Activated CD4-positive, alpha-beta T cell treated with anti-CD3 and anti-CD28 coated beads for 36 hours (primary cell): ENCODE measurements at regions not wholly inside any gene's neighbourhood (a gene's known extent, or its start where the extent isn't known, plus 50 kb on each side); places are given as distances from the start of the nearest gene placed in this dataset.

Source experiments
- ATAC-seq: fragments of 200-7000 bp; cut with Tn5 transposase; one replicate; pipeline ENCODE4 v1.10.0; 2021; ENCODE audit warnings: mild to moderate bottlenecking, moderate library complexity
- CTCF ChIA-PET: fragments of 350-600 bp; sonication (Branson Sonifier 250); formaldehyde crosslinking; loops from one replicate; lab custom pipeline; 2021; ENCODE audit warnings: antibody characterized with exemption; lab: Charles Lee
- POLR2A ChIA-PET: fragments of 350-600 bp; sonication (Branson Sonifier 250); formaldehyde crosslinking; loops from one replicate; lab custom pipeline; 2021; ENCODE audit warnings: antibody characterized with exemption, inconsistent platforms; lab: Charles Lee
- DNase-seq: peaks from one replicate; pipeline ENCODE4 v3.0.0-alpha.2; 2020
- H3K27ac Mint-ChIP-seq: one replicate; pipeline ENCODE4 v1.8.0; 2021; ENCODE audit warnings: mixed read lengths
- H3K27me3 Mint-ChIP-seq: one replicate; pipeline ENCODE4 v1.8.0; 2021; ENCODE audit warnings: mixed read lengths
- H3K36me3 Mint-ChIP-seq: one replicate; pipeline ENCODE4 v1.8.0; 2021; ENCODE audit warnings: low read depth, mixed read lengths
- H3K4me1 Mint-ChIP-seq: one replicate; pipeline ENCODE4 v1.8.0; 2021; ENCODE audit warnings: mixed read lengths
- H3K4me3 Mint-ChIP-seq: one replicate; pipeline ENCODE4 v1.8.0; 2021; ENCODE audit warnings: mild to moderate bottlenecking, moderate library complexity, mixed read lengths
- H3K9me3 Mint-ChIP-seq: one replicate; pipeline ENCODE4 v1.8.0; 2021; ENCODE audit warnings: low read depth, mixed read lengths
- intact Hi-C, 2 experiments: fragments of 100-400 bp; cut with DNase I in 1 of 2; cut with micrococcal nuclease in 1 of 2; formaldehyde crosslinking; loops; one replicate each; pipeline versions ENCODE4 v1.14.2 to v1.15.1; 2022 to 2024; cut with DNase I, micrococcal nuclease

DNA sequence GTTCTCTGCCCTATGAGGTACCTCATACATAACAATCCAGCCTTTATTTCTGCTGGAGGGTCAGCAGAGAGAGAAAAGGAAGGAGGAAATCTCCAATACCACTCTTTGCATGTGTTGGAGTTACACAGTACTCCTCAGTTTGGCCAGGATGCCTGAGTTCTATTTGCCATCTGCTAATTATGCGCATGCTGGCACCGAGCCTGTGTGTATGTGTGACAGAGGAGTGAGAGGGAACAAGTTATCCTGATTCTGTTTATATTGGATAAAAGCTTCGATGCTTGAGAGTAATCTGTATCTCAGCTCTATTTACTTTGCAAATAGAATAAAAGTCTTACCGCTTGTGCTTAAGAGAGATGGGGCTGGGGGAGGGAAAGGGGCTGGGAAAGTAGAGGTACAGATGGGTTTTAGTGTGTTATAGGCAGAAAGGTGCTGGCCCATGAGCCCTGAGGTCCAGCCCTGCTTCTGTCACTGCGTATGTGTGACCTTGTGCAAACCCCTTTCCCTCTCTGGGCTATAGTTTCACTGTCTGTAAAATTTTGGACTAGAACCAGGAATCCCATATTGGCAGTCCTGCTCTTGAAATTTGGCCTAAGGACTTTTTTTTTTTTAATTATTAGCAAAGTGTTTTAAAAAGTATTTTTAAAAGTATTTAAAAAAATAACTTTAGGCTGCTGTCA is 54.5 kb upstream of the PLXNA2 start:
- POLR2A ChIA-PET: no interaction called here
- no peak for ATAC-seq
- Mint-ChIP-seq H3K9me3 (no peaks in the 10 kb centered on the region), H3K27me3 (peaks cover 14% of the 10 kb centered on the region), H3K36me3 (no peaks in the 10 kb centered on the region), H3K27ac (no peak overlapping the region), H3K4me3 (no peak overlapping the region), H3K4me1 (no peaks in the 10 kb centered on the region)
- intact Hi-C loops: no loop called here
- no peak for DNase-seq
- CTCF ChIA-PET: no interaction called here

DNA sequence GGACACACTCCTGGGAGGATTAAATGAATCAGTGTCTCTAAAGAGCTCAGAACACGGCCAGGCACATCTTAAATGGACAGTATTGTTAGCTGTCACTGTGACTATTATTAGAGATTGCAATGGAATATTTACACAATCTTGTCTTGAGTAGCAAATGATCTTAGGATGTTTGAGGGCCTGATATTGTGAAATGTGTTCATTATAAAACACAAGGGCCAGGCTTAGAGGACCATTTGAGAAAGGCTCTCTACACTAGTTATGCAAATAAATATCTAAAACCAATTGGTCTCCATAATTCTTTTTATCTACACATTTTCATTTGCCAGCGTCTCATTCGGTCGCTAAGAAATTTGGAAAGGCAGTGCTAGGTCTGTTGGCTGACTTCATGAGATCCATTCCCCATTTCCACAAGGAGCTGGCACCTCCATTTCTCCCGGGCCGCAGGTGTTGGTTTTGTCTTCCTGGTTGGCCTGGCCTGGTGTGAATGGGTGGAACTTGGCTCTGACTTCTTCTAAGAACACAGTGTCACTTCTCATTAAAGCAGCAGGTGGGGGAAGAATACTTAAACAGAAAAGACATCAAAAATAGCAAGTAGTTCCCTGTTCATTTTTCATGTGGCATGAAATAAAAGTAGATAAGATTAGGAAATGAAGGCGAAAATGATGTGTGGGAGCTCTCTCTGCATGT is 56.0 kb upstream of the PLXNA2 start:
- H3K4me3 Mint-ChIP-seq: no peak overlapping the region

DNA sequence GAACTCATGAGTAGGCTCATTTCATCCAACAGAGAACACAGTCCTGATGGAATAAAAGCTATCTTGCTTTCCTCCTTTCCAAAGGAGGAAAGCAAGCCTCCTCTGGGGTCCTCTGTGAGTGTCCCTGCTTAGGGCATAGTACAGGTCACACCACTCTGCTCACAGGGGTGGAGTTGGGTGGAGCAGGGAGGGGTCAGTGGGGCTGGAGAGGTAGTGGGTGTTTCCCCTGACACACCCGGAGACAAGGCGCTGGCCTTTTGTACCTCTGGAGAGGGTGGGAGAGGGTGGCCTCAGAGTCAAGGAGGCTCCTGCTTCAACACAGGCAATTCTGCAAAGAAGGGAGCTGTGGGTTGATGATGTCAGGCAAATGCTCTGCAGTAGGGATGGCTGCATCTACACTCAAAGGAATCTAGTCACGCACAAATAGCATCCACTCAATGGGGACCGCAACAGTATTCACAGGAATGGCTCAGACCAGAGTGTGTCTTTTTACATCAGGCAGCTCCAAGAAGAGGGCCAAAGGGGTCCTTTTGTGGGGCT is 58.6 kb upstream of the PLXNA2 start:
- H3K27me3 Mint-ChIP-seq: peaks cover 9% of the 10 kb centered on the region
- CTCF ChIA-PET: interaction anchor here (0.6 kb wide), 1 partner anchor 926 kb away, joined by 3 read pairs; no protein-coding TSS in a partner anchor
- intact Hi-C loops: no loop called here
- POLR2A ChIA-PET: no interaction called here
- ATAC-seq: no peak
- no peaks in the 10 kb centered on the region for H3K36me3 Mint-ChIP-seq
- no peaks in the 10 kb centered on the region for H3K4me1 Mint-ChIP-seq
- H3K27ac Mint-ChIP-seq: no peak overlapping the region
- no peak overlapping the region for H3K4me3 Mint-ChIP-seq
- DNase-seq: no peak
- no peaks in the 10 kb centered on the region for H3K9me3 Mint-ChIP-seq

More for the DNA sequence above, 56.0 kb upstream of the PLXNA2 start:
- no peaks in the 10 kb centered on the region for H3K4me1 Mint-ChIP-seq
- ChIA-PET CTCF (interaction anchor here (0.7 to 0.8 kb wide), 2 partner anchors 8 to 792 kb away, joined by 3 read pairs; no protein-coding TSS in a partner anchor), POLR2A (no interaction called here)
- intact Hi-C loops: no loop called here
- H3K9me3 Mint-ChIP-seq: no peaks in the 10 kb centered on the region
- DNase-seq: no peak
- ATAC-seq: no peak
- peaks cover 11% of the 10 kb centered on the region for H3K27me3 Mint-ChIP-seq
- H3K27ac Mint-ChIP-seq: no peak overlapping the region
- H3K36me3 Mint-ChIP-seq: no peaks in the 10 kb centered on the region

GRCh38 chr1:208303743-208304712 is 59.8 kb upstream of the PLXNA2 start:
- H3K27ac Mint-ChIP-seq: no peak overlapping the region
- H3K4me3 Mint-ChIP-seq: no peak overlapping the region
- CTCF ChIA-PET: no interaction called here
- no peak for ATAC-seq
- no peaks in the 10 kb centered on the region for H3K36me3 Mint-ChIP-seq
- no peak for DNase-seq
- H3K4me1 Mint-ChIP-seq: no peaks in the 10 kb centered on the region
- no peaks in the 10 kb centered on the region for H3K9me3 Mint-ChIP-seq
- POLR2A ChIA-PET: no interaction called here
- intact Hi-C loops: no loop called here
- peaks cover 9% of the 10 kb centered on the region for H3K27me3 Mint-ChIP-seq

- POLR2A ChIA-PET: no interaction called here
- Mint-ChIP-seq H3K4me3 (no peak overlapping the region), H3K9me3 (no peaks in the 10 kb centered on the region), H3K27ac (no peak overlapping the region), H3K4me1 (no peaks in the 10 kb centered on the region), H3K27me3 (peaks cover 16% of the 10 kb centered on the region), H3K36me3 (no peaks in the 10 kb centered on the region)
- CTCF ChIA-PET: no interaction called here
- no peak for DNase-seq
- intact Hi-C loops: no loop called here
- ATAC-seq: no peak
Observed at GRCh38 chr1:208308221-208308620, 64.0 kb upstream of the PLXNA2 start.

GRCh38 chr1:208309771-208310170 is 65.6 kb upstream of the PLXNA2 start:
- Mint-ChIP-seq H3K27ac (no peak overlapping the region), H3K36me3 (no peaks in the 10 kb centered on the region), H3K27me3 (peaks cover 20% of the 10 kb centered on the region), H3K4me1 (no peaks in the 10 kb centered on the region), H3K4me3 (no peak overlapping the region), H3K9me3 (no peaks in the 10 kb centered on the region)
- DNase-seq (no peak), ATAC-seq (no peak)
- ChIA-PET CTCF (no interaction called here), POLR2A (no interaction called here)
- intact Hi-C loops: no loop called here

- POLR2A ChIA-PET: no interaction called here
- DNase-seq (no peak), ATAC-seq (no peak)
- Mint-ChIP-seq H3K9me3 (no peaks in the 10 kb centered on the region), H3K27me3 (peaks cover 16% of the 10 kb centered on the region), H3K4me3 (no peak overlapping the region), H3K27ac (no peak overlapping the region), H3K4me1 (no peaks in the 10 kb centered on the region), H3K36me3 (no peaks in the 10 kb centered on the region)
- CTCF ChIA-PET: interaction anchor here (0.6 kb wide), 1 partner anchor 755 kb away, joined by 3 read pairs; no protein-coding TSS in a partner anchor
- intact Hi-C loops: no loop called here
Observed at GRCh38 chr1:208312706-208313105, 68.5 kb upstream of the PLXNA2 start.

DNA sequence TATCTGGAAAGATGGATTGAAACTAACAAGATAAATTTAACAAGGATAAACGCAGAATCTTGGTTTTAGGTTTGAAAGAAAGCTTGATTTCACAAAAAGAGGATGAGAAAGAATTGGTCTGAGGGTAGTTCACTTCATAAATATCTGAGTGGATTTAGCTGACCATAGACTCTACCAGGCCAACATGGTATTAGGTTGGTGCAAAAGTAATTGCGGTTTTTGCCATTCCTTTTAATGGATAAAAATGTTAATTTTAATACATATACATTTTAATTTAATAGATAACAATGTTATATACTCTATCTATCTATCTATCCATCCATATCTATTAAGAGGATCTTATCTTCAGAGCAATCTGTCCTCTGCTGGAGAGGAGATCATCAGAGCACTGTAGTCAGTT is 70.2 kb upstream of the PLXNA2 start:
- DNase-seq (no peak), ATAC-seq (no peak)
- ChIA-PET POLR2A (no interaction called here), CTCF (interaction anchor here (1.2 kb wide), 1 partner anchor 10 kb away, joined by 3 read pairs; no protein-coding TSS in a partner anchor)
- peaks cover 16% of the 10 kb centered on the region for H3K27me3 Mint-ChIP-seq
- no peaks in the 10 kb centered on the region for H3K36me3 Mint-ChIP-seq
- no peaks in the 10 kb centered on the region for H3K9me3 Mint-ChIP-seq
- no peak overlapping the region for H3K4me3 Mint-ChIP-seq
- no peaks in the 10 kb centered on the region for H3K4me1 Mint-ChIP-seq
- no peak overlapping the region for H3K27ac Mint-ChIP-seq
- intact Hi-C loops: no loop called here

DNA sequence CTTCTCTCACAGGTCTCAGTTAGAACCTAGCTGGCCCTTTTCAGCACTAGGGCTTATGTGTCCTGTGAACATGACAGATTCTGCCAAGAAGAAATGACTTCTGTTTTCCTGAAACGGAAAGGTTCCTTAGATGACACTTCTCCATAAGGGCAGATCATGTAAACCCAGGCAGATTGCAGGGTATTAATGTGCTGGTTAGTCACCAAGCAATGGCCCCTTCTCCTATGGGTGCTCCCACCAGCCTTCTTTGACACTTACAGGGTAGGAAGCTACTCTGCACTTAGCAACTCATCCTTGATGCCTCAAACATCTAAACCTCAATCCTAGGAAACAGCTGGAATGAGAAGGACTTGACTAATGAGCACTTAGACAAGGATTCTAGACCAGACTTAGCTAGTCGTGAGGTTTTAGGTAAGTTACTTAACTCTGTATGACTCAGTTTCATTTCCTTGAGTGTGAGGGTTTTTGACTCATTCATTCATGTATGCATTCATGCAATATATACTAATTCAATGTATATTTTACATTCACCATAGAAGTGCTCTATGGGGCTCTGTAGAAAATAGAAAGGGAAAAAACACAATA is 74.1 kb upstream of the PLXNA2 start:
- Mint-ChIP-seq H3K27ac (no peak overlapping the region), H3K4me3 (no peak overlapping the region), H3K36me3 (no peaks in the 10 kb centered on the region), H3K27me3 (peaks cover 12% of the 10 kb centered on the region), H3K4me1 (no peaks in the 10 kb centered on the region), H3K9me3 (no peaks in the 10 kb centered on the region)
- POLR2A ChIA-PET: no interaction called here
- CTCF ChIA-PET: interaction anchor here (0.6 kb wide), 1 partner anchor 187 kb away, joined by 3 read pairs; no protein-coding TSS in a partner anchor
- DNase-seq (no peak), ATAC-seq (peak; percentile 64)
- intact Hi-C loops: no loop called here

DNA sequence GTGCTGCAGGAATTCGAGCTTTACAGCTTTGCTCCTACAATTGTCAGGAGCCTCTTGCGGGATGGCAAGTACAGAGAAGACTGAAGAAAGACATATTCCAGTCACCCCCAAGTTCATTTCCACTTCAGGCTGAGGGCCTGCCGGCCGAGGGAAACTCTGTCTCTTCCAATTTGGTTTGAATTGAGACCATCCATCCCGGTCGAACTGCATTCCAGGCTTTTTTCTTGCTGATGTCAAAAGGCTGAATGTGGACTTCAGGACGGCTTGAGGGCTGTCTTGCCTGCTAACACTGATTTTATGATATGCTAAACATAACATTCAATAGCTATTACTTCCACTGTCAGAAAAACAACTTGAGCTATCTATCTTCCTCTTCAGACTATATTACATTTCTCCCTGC is 79.8 kb upstream of the PLXNA2 start:
- H3K27ac Mint-ChIP-seq: no peak overlapping the region
- H3K36me3 Mint-ChIP-seq: no peaks in the 10 kb centered on the region
- ChIA-PET POLR2A (interaction anchor here (0.6 kb wide), 1 partner anchor 291 kb away, joined by 5 read pairs; no protein-coding TSS in a partner anchor), CTCF (interaction anchor here (0.7 to 1.3 kb wide), 2 partner anchors 10 to 302 kb away, joined by 3 to 4 read pairs; no protein-coding TSS in a partner anchor)
- no peaks in the 10 kb centered on the region for H3K4me1 Mint-ChIP-seq
- peaks cover 13% of the 10 kb centered on the region for H3K27me3 Mint-ChIP-seq
- ATAC-seq (no peak), DNase-seq (no peak)
- H3K4me3 Mint-ChIP-seq: no peak overlapping the region
- intact Hi-C loops: no loop called here
- no peaks in the 10 kb centered on the region for H3K9me3 Mint-ChIP-seq

DNA sequence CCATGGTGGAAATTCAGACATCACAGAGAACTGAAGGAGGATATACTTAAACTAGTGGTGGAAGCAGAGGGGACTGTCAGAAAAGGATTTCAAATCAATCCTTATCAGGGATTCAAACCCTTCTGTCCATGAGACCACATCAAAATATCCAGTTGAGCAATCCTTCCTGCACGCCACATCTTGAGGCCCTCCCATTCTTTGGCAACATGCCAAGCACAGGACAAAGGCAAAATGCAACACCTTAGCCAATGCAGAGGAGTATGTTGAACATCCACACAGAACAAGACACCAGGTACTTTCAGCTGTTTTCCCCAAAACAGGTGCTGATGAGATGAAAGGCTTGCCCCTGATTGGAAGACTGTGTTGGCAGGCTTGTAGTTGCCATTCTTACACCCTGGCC is 81.8 kb upstream of the PLXNA2 start:
- ATAC-seq (no peak), DNase-seq (no peak)
- intact Hi-C loops: no loop called here
- H3K9me3 Mint-ChIP-seq: no peaks in the 10 kb centered on the region
- no peaks in the 10 kb centered on the region for H3K36me3 Mint-ChIP-seq
- CTCF ChIA-PET: no interaction called here
- no peak overlapping the region for H3K27ac Mint-ChIP-seq
- H3K4me1 Mint-ChIP-seq: no peaks in the 10 kb centered on the region
- H3K4me3 Mint-ChIP-seq: no peak overlapping the region
- POLR2A ChIA-PET: no interaction called here
- peaks cover 16% of the 10 kb centered on the region for H3K27me3 Mint-ChIP-seq
